ENCODE measurements at regions not wholly inside any gene's neighbourhood (a gene's known extent, or its start where the extent isn't known, plus 50 kb on each side); places are given as distances from the start of the nearest gene placed in this dataset.

DNA sequence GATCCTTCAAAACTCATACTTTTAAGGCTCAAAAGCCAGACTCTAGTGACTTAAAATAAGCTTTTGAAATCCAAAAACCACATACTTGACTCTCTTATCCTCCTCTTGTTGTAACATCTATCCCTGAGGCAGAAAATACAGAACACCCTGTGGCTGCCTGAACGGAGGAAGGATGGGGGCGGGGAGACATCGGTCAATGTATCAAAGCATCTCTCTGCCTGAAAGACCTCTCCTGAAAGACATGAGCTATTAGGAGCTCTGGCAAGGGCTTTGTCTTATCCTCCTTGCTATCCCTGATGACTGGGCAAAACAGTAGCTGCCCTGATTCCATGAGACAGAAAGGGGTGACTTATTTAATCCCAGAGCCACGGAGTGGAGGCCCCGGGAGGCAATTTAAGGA, 122.4 kb downstream of the MN1 start:
- no peak for DNase-seq
- no peaks in the 10 kb centered on the region for H3K4me1 Mint-ChIP-seq
- H3K27me3 Mint-ChIP-seq = peaks cover 6 to 7% of the 10 kb centered on the region in 2 donors
- no peak overlapping the region for H3K27ac Mint-ChIP-seq
- no peaks in the 10 kb centered on the region for H3K36me3 Mint-ChIP-seq
- no peak overlapping the region for H3K4me3 Mint-ChIP-seq
- no peaks in the 10 kb centered on the region for H3K9me3 Mint-ChIP-seq
- no peak for ATAC-seq (replicated peaks)

DNA sequence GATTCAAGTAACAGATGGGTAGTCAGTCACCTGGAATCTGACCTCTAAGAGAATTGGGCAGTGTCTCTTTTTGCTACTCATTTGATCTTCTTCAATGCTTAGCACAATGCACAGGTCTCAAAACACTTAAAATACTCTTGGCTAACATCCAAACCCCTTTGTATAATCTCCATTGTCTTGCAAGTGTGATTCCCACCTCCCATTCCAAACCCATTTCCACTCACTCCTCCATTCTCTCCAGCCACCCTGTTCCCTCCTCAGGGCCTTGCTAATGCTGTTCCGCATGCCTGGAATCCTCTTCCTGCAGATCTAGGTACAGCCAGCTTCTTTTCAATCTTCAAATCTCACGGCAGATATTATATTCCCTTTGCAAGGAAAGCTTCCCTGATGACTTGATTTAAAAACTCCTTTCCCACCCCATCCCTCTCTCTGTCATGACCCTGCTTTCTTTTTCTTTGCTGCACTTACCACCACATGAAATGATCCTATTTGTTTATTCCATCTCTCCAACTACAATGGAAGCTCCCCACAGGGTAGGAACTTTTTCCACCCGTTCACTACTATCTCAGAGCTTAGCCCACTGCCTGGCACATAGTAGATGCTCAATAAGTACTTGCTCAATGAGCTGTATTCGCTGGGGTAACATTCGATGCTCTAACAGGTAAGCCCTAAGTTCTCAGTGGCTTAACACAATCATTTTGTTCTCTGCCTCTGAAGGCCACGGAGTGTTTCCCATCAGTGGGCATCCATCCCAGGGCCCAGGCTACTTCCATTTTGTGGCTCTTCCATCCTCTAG, 121.7 kb downstream of the MN1 start:
- no peak for DNase-seq
- Mint-ChIP-seq H3K36me3 (no peaks in the 10 kb centered on the region), H3K27ac (no peak overlapping the region), H3K4me1 (no peaks in the 10 kb centered on the region), H3K9me3 (no peaks in the 10 kb centered on the region), H3K4me3 (no peak overlapping the region), H3K27me3 (peaks cover under 1 to 3% of the 10 kb centered on the region in 2 donors)
- no peak for ATAC-seq (replicated peaks)

- H3K4me3 Mint-ChIP-seq = no peak overlapping the region
- H3K9me3 Mint-ChIP-seq = no peaks in the 10 kb centered on the region
- ATAC-seq (replicated peaks) = no peak
- no peak overlapping the region for H3K27ac Mint-ChIP-seq
- no peaks in the 10 kb centered on the region for H3K4me1 Mint-ChIP-seq
- no peaks in the 10 kb centered on the region for H3K36me3 Mint-ChIP-seq
- DNase-seq = no peak
- no peaks in the 10 kb centered on the region for H3K27me3 Mint-ChIP-seq
Measured at GRCh38 chr22:27680636-27681035, 120.9 kb downstream of the MN1 start.

DNA sequence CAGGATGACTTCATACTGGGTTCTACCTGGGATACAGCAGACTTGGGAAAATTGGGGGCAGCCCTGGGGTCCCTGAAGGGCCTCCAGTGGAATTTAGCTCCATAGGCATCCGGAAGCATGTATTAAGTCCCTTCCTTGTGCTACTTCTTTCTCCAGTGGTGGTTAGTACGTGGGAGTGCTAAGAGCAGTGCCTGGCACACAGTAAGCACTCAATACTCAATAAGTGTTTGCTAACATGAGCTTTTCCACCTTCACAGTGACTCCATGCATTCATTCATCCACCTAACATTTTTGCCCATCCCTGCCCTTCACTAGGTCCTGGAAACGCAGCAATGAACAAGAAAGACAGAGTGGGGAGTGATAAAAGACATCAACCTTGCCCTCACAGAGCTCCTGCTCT, 120.5 kb downstream of the MN1 start:
- ATAC-seq (replicated peaks) (no peak), DNase-seq (no peak)
- Mint-ChIP-seq H3K27me3 (no peaks in the 10 kb centered on the region), H3K27ac (no peak overlapping the region), H3K4me3 (no peak overlapping the region), H3K4me1 (no peaks in the 10 kb centered on the region), H3K9me3 (no peaks in the 10 kb centered on the region), H3K36me3 (no peaks in the 10 kb centered on the region)

DNA sequence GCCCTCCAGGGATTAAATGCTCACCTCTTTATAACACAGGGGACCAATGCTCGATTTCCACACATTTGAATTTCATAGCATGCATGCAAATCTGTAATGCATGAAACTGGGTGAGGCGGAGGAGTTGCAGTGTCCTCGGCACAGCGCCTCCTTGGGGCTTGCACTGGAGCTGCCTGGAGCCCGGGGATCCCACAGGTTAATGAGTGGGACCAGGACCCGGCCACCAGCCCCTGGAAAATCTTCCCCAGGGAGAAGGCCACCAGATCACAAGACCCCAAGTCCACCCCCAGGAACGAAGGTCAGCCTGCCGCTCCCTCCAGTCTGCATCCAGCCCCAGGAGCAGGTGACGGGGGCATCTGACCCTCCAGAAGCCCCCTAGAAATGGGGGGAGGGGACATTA, 119.1 kb downstream of the MN1 start:
- no peaks in the 10 kb centered on the region for H3K4me1 Mint-ChIP-seq
- H3K4me3 Mint-ChIP-seq = no peak overlapping the region
- H3K9me3 Mint-ChIP-seq = no peaks in the 10 kb centered on the region
- H3K27ac Mint-ChIP-seq = no peak overlapping the region
- no peaks in the 10 kb centered on the region for H3K36me3 Mint-ChIP-seq
- DNase-seq (no peak), ATAC-seq (replicated peaks) (no peak)
- H3K27me3 Mint-ChIP-seq = no peaks in the 10 kb centered on the region

- H3K36me3 Mint-ChIP-seq = no peaks in the 10 kb centered on the region
- DNase-seq (no peak), ATAC-seq (replicated peaks) (no peak)
- H3K27me3 Mint-ChIP-seq = no peaks in the 10 kb centered on the region
- no peak overlapping the region for H3K27ac Mint-ChIP-seq
- no peaks in the 10 kb centered on the region for H3K4me1 Mint-ChIP-seq
- peaks cover 0 to 6% of the 10 kb centered on the region in 2 donors for H3K9me3 Mint-ChIP-seq
- H3K4me3 Mint-ChIP-seq = no peak overlapping the region
Measured at GRCh38 chr22:27684901-27685300, 116.7 kb downstream of the MN1 start.

DNA sequence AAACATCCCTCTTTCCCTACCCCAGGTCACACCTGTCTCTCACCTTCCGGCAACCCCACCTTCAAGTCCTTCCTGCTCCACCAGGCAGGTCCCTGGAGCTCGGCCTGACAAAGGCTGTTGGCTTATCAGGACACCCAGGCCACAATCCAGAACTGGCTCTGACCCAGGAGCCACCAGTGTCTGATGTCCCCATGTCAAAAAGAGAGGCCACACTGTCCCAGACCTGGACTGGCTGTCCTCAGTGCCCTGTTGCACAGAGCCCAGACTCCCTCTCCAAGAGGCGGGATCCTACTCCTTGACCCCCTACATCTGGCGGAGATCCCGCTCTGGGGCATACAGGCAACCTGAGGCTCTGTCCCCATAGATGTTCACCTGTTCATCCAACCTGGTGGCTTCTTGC, 116.0 kb downstream of the MN1 start:
- no peaks in the 10 kb centered on the region for H3K36me3 Mint-ChIP-seq

GRCh38 chr22:27685970-27686369, 115.6 kb downstream of the MN1 start:
- Mint-ChIP-seq H3K27ac (no peak overlapping the region), H3K27me3 (no peaks in the 10 kb centered on the region), H3K4me3 (no peak overlapping the region), H3K36me3 (no peaks in the 10 kb centered on the region), H3K4me1 (no peaks in the 10 kb centered on the region), H3K9me3 (peaks cover 0 to 6% of the 10 kb centered on the region in 2 donors)
- no peak for ATAC-seq (replicated peaks)
- no peak for DNase-seq

More for the DNA sequence above, 116.0 kb downstream of the MN1 start:
- ATAC-seq (replicated peaks) (no peak), DNase-seq (no peak)
- H3K27ac Mint-ChIP-seq = no peak overlapping the region
- H3K27me3 Mint-ChIP-seq = no peaks in the 10 kb centered on the region
- no peak overlapping the region for H3K4me3 Mint-ChIP-seq
- no peaks in the 10 kb centered on the region for H3K4me1 Mint-ChIP-seq
- H3K9me3 Mint-ChIP-seq = peaks cover 0 to 6% of the 10 kb centered on the region in 2 donors

DNA sequence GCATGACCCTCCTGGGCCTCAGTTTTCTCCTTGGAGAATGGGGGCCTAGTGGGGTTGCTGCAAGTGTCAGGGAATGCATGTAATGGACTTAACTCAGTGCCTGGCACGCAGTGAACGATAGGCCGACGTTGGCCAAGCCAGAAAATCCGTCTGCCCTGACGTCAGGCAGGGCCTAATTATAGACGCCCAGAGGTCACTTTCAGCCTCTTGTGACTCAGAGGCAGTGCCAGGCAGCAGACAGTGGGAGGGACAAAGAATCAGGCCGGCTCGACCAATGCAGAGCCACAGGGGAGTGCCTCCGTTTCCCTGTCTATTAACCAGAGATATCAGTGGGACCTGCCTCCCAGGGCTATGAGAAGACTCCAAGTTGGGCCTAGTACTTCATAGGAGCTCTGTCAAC, 115.0 kb downstream of the MN1 start:
- peaks cover 0 to 6% of the 10 kb centered on the region in 2 donors for H3K9me3 Mint-ChIP-seq
- no peak overlapping the region for H3K27ac Mint-ChIP-seq
- no peaks in the 10 kb centered on the region for H3K4me1 Mint-ChIP-seq
- no peaks in the 10 kb centered on the region for H3K27me3 Mint-ChIP-seq
- ATAC-seq (replicated peaks) = no peak
- no peak overlapping the region for H3K4me3 Mint-ChIP-seq
- DNase-seq = no peak
- no peaks in the 10 kb centered on the region for H3K36me3 Mint-ChIP-seq

- ATAC-seq (replicated peaks) (no peak), DNase-seq (no peak)
- no peaks in the 10 kb centered on the region for H3K36me3 Mint-ChIP-seq
- no peaks in the 10 kb centered on the region for H3K4me1 Mint-ChIP-seq
- peaks cover 2 to 6% of the 10 kb centered on the region in 2 donors for H3K9me3 Mint-ChIP-seq
- no peak overlapping the region for H3K4me3 Mint-ChIP-seq
- H3K27me3 Mint-ChIP-seq = peaks cover 0 to 2% of the 10 kb centered on the region in 2 donors
- H3K27ac Mint-ChIP-seq = no peak overlapping the region
Measured at GRCh38 chr22:27687984-27688545, 113.5 kb downstream of the MN1 start.

- DNase-seq (no peak), ATAC-seq (replicated peaks) (no peak)
- H3K9me3 Mint-ChIP-seq = peaks cover 4 to 6% of the 10 kb centered on the region in 2 donors
- H3K4me1 Mint-ChIP-seq = no peaks in the 10 kb centered on the region
- H3K36me3 Mint-ChIP-seq = no peaks in the 10 kb centered on the region
- no peak overlapping the region for H3K4me3 Mint-ChIP-seq
- H3K27ac Mint-ChIP-seq = no peak overlapping the region
- H3K27me3 Mint-ChIP-seq = peaks cover 0 to 4% of the 10 kb centered on the region in 2 donors
Measured at GRCh38 chr22:27689664-27690063, 111.9 kb downstream of the MN1 start.

DNA sequence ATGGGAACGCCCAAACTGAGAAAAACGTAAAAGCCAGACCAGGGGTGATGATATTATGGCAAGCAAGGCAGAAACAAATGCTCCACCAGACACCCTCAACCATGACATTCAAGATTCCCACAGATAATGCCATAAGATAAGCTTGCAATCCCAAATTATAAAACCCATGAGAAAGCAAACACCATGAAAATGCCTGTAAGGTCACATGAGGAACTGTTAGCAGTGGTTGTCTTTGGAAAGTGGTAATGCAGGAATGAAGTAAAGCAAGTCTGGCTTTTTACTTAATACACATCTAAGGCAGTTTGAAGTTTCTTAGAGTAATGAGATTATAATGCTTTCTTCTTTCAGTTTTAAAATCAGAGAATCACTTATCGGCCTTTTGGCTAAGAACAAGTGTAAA, 111.0 kb downstream of the MN1 start:
- no peak overlapping the region for H3K4me3 Mint-ChIP-seq
- ATAC-seq (replicated peaks) = no peak
- H3K36me3 Mint-ChIP-seq = no peaks in the 10 kb centered on the region
- H3K27me3 Mint-ChIP-seq = peaks cover 0 to 4% of the 10 kb centered on the region in 2 donors
- DNase-seq = no peak
- H3K27ac Mint-ChIP-seq = no peak overlapping the region
- no peaks in the 10 kb centered on the region for H3K4me1 Mint-ChIP-seq
- H3K9me3 Mint-ChIP-seq = peaks cover 4 to 6% of the 10 kb centered on the region in 2 donors

DNA sequence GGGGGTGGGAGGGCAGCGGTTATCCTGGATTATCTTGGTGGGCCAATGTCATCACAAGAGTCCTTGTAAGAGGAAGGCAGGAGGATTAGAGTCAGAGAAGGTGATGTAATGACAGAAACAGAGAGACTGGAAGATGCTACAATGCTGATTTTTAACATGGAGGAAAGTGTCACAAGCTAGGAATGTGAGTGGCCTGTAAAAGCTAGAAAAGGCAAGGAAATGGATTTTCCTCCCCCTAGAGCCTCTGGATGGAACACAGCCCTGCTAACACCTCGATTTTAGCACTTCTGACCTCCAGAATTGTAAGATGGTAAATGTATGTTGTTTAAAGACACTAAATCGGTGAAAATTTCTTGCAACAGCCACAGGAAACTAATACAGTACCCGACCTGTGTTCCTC, 109.3 kb downstream of the MN1 start:
- Mint-ChIP-seq H3K4me3 (no peak overlapping the region), H3K4me1 (no peaks in the 10 kb centered on the region), H3K36me3 (no peaks in the 10 kb centered on the region), H3K27ac (no peak overlapping the region), H3K27me3 (peaks cover 0 to 4% of the 10 kb centered on the region in 2 donors), H3K9me3 (peaks cover 7 to 9% of the 10 kb centered on the region in 2 donors)
- ATAC-seq (replicated peaks) = no peak
- DNase-seq = no peak

GRCh38 chr22:27695925-27696324, 105.6 kb downstream of the MN1 start:
- H3K27ac Mint-ChIP-seq = no peak overlapping the region
- no peaks in the 10 kb centered on the region for H3K4me1 Mint-ChIP-seq
- no peaks in the 10 kb centered on the region for H3K36me3 Mint-ChIP-seq
- ATAC-seq (replicated peaks) = no peak
- H3K27me3 Mint-ChIP-seq = peaks cover 0 to 4% of the 10 kb centered on the region in 2 donors
- no peak overlapping the region for H3K4me3 Mint-ChIP-seq
- H3K9me3 Mint-ChIP-seq = peaks cover 9 to 15% of the 10 kb centered on the region in 2 donors
- DNase-seq = no peak

GRCh38 chr22:27697888-27698287, 103.7 kb downstream of the MN1 start:
- H3K4me1 Mint-ChIP-seq = no peaks in the 10 kb centered on the region
- H3K27me3 Mint-ChIP-seq = peaks cover 0 to 4% of the 10 kb centered on the region in 2 donors
- peaks cover 12 to 15% of the 10 kb centered on the region in 2 donors for H3K9me3 Mint-ChIP-seq

More at GRCh38 chr22:27697888-27698287, 103.7 kb downstream of the MN1 start:
- Mint-ChIP-seq H3K4me3 (no peak overlapping the region), H3K27ac (no peak overlapping the region), H3K36me3 (no peaks in the 10 kb centered on the region)
- ATAC-seq (replicated peaks) = no peak
- DNase-seq = no peak

Measured in stimulated activated naive B cell treated with anti-CD40 and anti-IgM and Interleukin-4, amounts not matched to agents 10 μg/mL and 1 μg/mL and 100 μg/mL, for 72 hours (primary cell).